CD4-positive, alpha-beta T cell (primary cell): ENCODE measurements at regions not wholly inside any gene's neighbourhood (a gene's known extent, or its start where the extent isn't known, plus 50 kb on each side); places are given as distances from the start of the nearest gene placed in this dataset.

Experiments
- ATAC-seq: fragments of 200-7000 bp; cut with Tn5 transposase; one replicate; pipeline ENCODE4 v1.10.0; 2022; ENCODE audit warnings: mild to moderate bottlenecking; ENCODE audit not compliant: poor library complexity
- CTCF ChIA-PET: fragments of 350-600 bp; sonication (Branson Sonifier 250); formaldehyde crosslinking; loops from one replicate; lab custom pipeline; 2021; ENCODE audit warnings: antibody characterized with exemption, inconsistent platforms; lab: Charles Lee
- POLR2A ChIA-PET: fragments of 350-600 bp; sonication (Branson Sonifier 250); formaldehyde crosslinking; loops from one replicate; lab custom pipeline; 2021; ENCODE audit warnings: antibody characterized with exemption, inconsistent platforms; lab: Charles Lee
- DNase-seq, 14 experiments: peaks; one replicate each; pipeline ENCODE4 v3.0.0-alpha.2; 2013 to 2020; ENCODE audit warnings: mixed read lengths in 2 of 14
- H3K27ac ChIP-seq, 2 donors: one replicate each; pipeline versions ENCODE4 v1.5.1 to v1.7.0; 2013; ENCODE audit warnings: low read length in 2 of 2, low read depth in 1 of 2, mild to moderate bottlenecking in 1 of 2
- H3K27me3 ChIP-seq, 2 experiments: 1 replicate in 1 of 2; 2 replicates in 1 of 2; pipeline versions ENCODE4 v1.6.1 to v1.7.0; 2013; ENCODE audit warnings: low read length in 2 of 2, control low read depth in 1 of 2, mild to moderate bottlenecking in 1 of 2, moderate library complexity in 1 of 2; ENCODE audit not compliant: insufficient read depth in 2 of 2, control insufficient read depth in 1 of 2
- H3K36me3 ChIP-seq: one replicate; pipeline ENCODE4 v1.6.1; 2013; ENCODE audit warnings: low read length, control low read depth; ENCODE audit not compliant: insufficient read depth
- H3K4me1 ChIP-seq: one replicate; pipeline ENCODE4 v1.6.1; 2013; ENCODE audit warnings: low read length, control low read depth; ENCODE audit not compliant: insufficient read depth
- H3K4me3 ChIP-seq: one replicate; pipeline ENCODE4 v1.5.1; 2013; ENCODE audit warnings: mild to moderate bottlenecking, low read length, moderate library complexity
- H3K9me3 ChIP-seq, 2 experiments: 1 replicate in 1 of 2; 2 replicates in 1 of 2; pipeline versions ENCODE4 v1.6.1 to v1.7.0; 2013; ENCODE audit warnings: low read length in 2 of 2, mild to moderate bottlenecking in 2 of 2, control low read depth in 1 of 2, moderate library complexity in 1 of 2; ENCODE audit not compliant: control insufficient read depth in 1 of 2, insufficient read depth in 1 of 2
- H3K27ac Mint-ChIP-seq: one replicate; pipeline ENCODE4 v1.8.0; 2020; ENCODE audit warnings: mixed read lengths
- H3K27me3 Mint-ChIP-seq: one replicate; pipeline ENCODE4 v1.8.0; 2021; ENCODE audit warnings: mixed read lengths
- H3K36me3 Mint-ChIP-seq: one replicate; pipeline ENCODE4 v1.8.0; 2021; ENCODE audit warnings: low read depth, mixed read lengths
- H3K4me1 Mint-ChIP-seq: one replicate; pipeline ENCODE4 v1.8.0; 2021; ENCODE audit warnings: low read depth, mixed read lengths
- H3K4me3 Mint-ChIP-seq: one replicate; pipeline ENCODE4 v1.8.0; 2020; ENCODE audit warnings: mild to moderate bottlenecking, mixed read lengths
- H3K9me3 Mint-ChIP-seq: one replicate; pipeline ENCODE4 v1.8.0; 2020; ENCODE audit warnings: mixed read lengths
- intact Hi-C, 2 experiments: fragments of 100-400 bp; cut with DNase I in 1 of 2; cut with micrococcal nuclease in 1 of 2; formaldehyde crosslinking; loops; one replicate each; pipeline versions ENCODE4 v1.15.1 to v1.9.0; 2023 to 2025; cut with DNase I, micrococcal nuclease
- TF ChIP-seq, protein P1 (sequence below): fragments of 200-600 bp; IDR thresholded peaks from one replicate; pipeline ENCODE4 v1.8.0; 2022; ENCODE audit warnings: antibody characterized with exemption, mild to moderate bottlenecking

DNA sequence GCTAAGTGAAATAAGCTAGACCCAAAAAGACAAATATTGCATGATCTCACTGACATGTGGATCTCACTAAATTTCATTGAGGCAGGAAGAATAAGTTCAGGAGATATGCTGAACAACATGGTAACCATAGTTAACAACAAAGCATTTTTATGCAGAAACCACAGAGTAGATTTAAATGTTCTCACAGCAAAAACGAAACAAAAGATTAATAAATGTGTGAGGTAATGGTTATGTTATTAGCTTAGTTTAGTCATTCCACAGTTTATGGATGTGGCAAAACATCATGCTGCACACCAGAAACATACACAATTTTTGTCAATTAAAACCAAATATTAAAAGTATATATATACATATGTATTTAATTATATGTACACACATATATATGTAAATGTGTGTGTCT lies 765.8 kb downstream of the SLITRK5 start:
- H3K4me1 Mint-ChIP-seq = no peaks in the 10 kb centered on the region
- DNase-seq = peak in 1 of 14 experiments; percentile 18
- no peaks in the 10 kb centered on the region for H3K9me3 ChIP-seq
- ATAC-seq = no peak
- ChIA-PET CTCF (no interaction called here), POLR2A (no interaction called here)
- no peaks in the 10 kb centered on the region for H3K36me3 ChIP-seq
- H3K27me3 Mint-ChIP-seq = no peaks in the 10 kb centered on the region
- no peak overlapping the region for H3K4me3 ChIP-seq
- no peak overlapping the region for H3K4me3 Mint-ChIP-seq
- peaks cover 12% of the 10 kb centered on the region for H3K9me3 Mint-ChIP-seq
- no peak overlapping the region for H3K27ac ChIP-seq
- H3K4me1 ChIP-seq = no peaks in the 10 kb centered on the region
- H3K27me3 ChIP-seq = no peaks in the 10 kb centered on the region
- TF ChIP-seq, protein P1, sequence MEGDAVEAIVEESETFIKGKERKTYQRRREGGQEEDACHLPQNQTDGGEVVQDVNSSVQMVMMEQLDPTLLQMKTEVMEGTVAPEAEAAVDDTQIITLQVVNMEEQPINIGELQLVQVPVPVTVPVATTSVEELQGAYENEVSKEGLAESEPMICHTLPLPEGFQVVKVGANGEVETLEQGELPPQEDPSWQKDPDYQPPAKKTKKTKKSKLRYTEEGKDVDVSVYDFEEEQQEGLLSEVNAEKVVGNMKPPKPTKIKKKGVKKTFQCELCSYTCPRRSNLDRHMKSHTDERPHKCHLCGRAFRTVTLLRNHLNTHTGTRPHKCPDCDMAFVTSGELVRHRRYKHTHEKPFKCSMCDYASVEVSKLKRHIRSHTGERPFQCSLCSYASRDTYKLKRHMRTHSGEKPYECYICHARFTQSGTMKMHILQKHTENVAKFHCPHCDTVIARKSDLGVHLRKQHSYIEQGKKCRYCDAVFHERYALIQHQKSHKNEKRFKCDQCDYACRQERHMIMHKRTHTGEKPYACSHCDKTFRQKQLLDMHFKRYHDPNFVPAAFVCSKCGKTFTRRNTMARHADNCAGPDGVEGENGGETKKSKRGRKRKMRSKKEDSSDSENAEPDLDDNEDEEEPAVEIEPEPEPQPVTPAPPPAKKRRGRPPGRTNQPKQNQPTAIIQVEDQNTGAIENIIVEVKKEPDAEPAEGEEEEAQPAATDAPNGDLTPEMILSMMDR = no peak
- intact Hi-C loops = no loop called here
- no peak overlapping the region for H3K27ac Mint-ChIP-seq
- H3K36me3 Mint-ChIP-seq = no peaks in the 10 kb centered on the region

DNA sequence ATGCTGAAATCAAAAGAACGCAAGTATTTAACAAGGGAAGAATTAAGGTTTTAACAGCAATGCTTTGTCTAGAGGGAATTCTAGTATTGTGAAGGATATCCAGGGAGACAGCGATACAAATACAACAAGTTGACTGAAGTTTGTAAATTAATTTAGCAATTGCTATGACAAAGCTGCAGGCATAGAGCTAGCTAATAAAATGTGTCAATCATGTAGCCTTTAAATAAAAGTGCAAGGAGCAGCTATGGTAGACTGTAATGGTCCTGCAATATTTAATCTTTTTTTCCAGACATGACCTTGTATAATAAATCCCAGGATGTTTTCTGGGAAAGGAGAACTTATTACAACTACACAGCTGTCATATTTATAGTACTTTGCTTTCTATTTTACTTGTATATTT lies 779.3 kb downstream of the SLITRK5 start:
- H3K27me3 Mint-ChIP-seq = no peaks in the 10 kb centered on the region
- Histone ChIP-seq H3K4me1 (no peaks in the 10 kb centered on the region), H3K36me3 (no peaks in the 10 kb centered on the region), H3K27ac (no peak overlapping the region), H3K4me3 (no peak overlapping the region), H3K9me3 (peaks cover 10 to 14% of the 10 kb centered on the region in 2 experiments), H3K27me3 (no peaks in the 10 kb centered on the region)
- ATAC-seq = no peak
- H3K4me3 Mint-ChIP-seq = no peak overlapping the region
- no peak for DNase-seq
- no peak overlapping the region for H3K27ac Mint-ChIP-seq
- ChIA-PET POLR2A (no interaction called here), CTCF (no interaction called here)
- H3K36me3 Mint-ChIP-seq = no peaks in the 10 kb centered on the region
- peaks cover 3% of the 10 kb centered on the region for H3K9me3 Mint-ChIP-seq
- intact Hi-C loops = no loop called here
- no peaks in the 10 kb centered on the region for H3K4me1 Mint-ChIP-seq
- TF ChIP-seq, protein P1 = no peak

DNA sequence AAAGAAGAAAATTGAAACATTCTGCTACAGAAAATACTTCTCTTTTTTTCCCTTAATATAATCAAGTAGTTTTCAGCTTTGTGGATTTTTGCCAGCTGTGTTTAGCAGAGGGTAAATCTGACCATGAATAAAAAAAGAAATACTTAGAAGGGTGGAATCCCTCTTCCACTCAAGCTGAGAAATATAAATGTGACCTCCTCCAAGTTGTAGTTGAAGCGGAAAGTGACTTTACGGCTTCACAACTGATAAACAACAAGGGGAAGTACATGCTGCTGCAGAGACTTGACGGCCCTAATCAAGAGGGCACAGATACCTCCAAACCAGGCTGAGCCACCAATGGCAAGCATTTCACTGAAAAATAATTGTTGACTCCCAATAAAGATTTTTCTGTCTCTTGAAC lies 785.0 kb downstream of the SLITRK5 start:
- TF ChIP-seq, protein P1 = no peak
- no peaks in the 10 kb centered on the region for H3K27me3 Mint-ChIP-seq
- no peak overlapping the region for H3K27ac ChIP-seq
- no peaks in the 10 kb centered on the region for H3K9me3 Mint-ChIP-seq
- ATAC-seq (no peak), DNase-seq (peak in 1 of 14 experiments; percentile 0)
- CTCF ChIA-PET = no interaction called here
- H3K4me3 Mint-ChIP-seq = no peak overlapping the region
- peaks cover 3 to 6% of the 10 kb centered on the region in 2 experiments for H3K9me3 ChIP-seq
- H3K4me3 ChIP-seq = no peak overlapping the region
- no peak overlapping the region for H3K27ac Mint-ChIP-seq
- H3K4me1 Mint-ChIP-seq = no peaks in the 10 kb centered on the region
- no peaks in the 10 kb centered on the region for H3K27me3 ChIP-seq
- no peaks in the 10 kb centered on the region for H3K36me3 Mint-ChIP-seq
- POLR2A ChIA-PET = no interaction called here
- intact Hi-C loops = no loop called here
- H3K36me3 ChIP-seq = no peaks in the 10 kb centered on the region
- H3K4me1 ChIP-seq = no peaks in the 10 kb centered on the region
